HG02970 (cell line): ENCODE measurements at regions not wholly inside any gene's neighbourhood (a gene's known extent, or its start where the extent isn't known, plus 50 kb on each side); places are given as distances from the start of the nearest gene placed in this dataset.

Source experiments
- ATAC-seq: cut with Tn5 transposase; IDR thresholded peaks from one replicate; pipeline ENCODE4 v1.9.1; 2021; ENCODE audit warnings: mild to moderate bottlenecking, moderate library complexity, moderate number of reproducible peaks; ENCODE audit not compliant: unreplicated experiment, low FRiP score

- ATAC-seq, result no peak
Measured at GRCh38 chr12:126198516-126198915, 1133.3 kb downstream of the AACS start.

DNA sequence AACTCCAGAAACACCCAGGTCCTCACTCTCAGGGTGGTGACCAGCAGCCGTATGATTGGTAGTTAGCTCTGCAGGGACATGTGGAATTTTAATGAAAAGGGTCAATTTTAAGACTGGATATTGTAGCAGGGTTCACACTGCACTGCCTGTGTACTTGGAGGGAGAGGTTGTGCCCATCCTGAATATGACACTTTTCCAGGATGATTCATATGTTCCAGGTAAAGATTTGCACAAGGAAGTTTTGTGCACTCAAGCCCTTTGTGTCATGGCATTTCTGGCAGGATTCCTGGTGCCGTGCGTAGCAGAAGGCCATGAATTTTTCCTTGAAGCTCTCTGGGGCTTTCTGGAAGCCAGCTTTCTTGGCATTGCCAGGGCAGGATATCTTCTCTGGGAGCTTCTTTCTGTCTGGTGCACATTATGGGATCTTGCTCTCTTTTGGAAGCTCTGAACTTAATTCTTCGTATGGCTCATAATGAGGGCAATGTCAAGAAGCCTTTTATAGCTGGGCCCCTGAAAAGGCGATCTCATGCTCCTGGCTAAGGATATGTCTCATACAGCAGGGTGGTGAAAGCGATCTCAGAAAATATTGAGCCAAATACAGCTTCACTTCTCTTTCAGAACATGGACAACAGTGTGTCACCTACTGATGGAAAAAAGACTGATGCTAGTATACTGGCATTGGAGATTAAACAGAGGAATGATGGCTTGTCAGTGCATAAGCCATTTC is 1133.9 kb downstream of the AACS start:
- no peak for ATAC-seq

- no peak for ATAC-seq
Measured at GRCh38 chr12:126201981-126202537, 1136.8 kb downstream of the AACS start.

- ATAC-seq, result no peak
Measured at GRCh38 chr12:126204326-126204725, 1139.1 kb downstream of the AACS start.

DNA sequence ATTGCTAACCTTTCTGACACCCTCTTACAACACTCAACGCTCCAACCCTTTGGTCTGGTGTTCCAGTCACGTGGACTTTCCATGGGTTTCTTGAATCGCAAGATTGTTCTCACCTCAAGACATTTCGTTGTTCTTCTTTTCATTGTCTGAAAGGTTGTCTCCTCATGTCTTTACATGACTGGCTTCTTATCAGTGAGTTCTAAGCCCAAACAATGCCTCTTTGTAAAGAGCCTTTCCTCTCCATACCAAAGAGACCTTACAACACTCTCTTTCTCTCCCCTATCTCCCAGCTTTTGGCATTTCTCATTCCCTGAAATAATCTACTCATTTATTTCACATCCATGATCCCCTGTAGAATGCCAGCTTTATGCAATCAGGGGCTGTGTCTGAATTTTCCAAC is 1144.8 kb downstream of the AACS start:
- no peak for ATAC-seq

- ATAC-seq, result no peak
Measured at GRCh38 chr12:126210448-126210847, 1145.2 kb downstream of the AACS start.

GRCh38 chr12:126212824-126213223 is 1147.6 kb downstream of the AACS start:
- no peak for ATAC-seq

- ATAC-seq, result no peak
Measured at GRCh38 chr12:126218697-126219096, 1153.5 kb downstream of the AACS start.

DNA sequence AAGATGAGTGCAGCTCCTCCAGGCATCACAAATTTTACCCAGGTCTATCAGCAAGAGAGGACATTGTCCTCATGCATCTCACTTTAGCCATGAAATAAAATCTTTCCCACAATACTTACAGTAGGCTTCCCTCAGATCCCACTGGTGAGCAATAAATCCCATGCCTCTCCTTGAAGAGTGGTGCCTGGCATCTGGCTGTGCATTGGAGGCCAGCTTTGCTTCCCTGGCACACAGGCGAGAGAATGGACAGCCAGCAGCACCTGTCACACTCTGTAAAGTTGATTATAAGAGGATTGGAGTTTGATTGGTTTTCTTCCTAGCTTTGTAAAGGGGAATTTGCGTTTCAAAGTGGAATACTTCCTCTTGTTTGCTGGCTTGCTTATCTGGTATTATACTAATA is 1153.9 kb downstream of the AACS start:
- ATAC-seq, result no peak

GRCh38 chr12:126219654-126220279 is 1154.5 kb downstream of the AACS start:
- no peak for ATAC-seq

- ATAC-seq, result no peak
Measured at GRCh38 chr12:126224032-126224431, 1158.8 kb downstream of the AACS start.

DNA sequence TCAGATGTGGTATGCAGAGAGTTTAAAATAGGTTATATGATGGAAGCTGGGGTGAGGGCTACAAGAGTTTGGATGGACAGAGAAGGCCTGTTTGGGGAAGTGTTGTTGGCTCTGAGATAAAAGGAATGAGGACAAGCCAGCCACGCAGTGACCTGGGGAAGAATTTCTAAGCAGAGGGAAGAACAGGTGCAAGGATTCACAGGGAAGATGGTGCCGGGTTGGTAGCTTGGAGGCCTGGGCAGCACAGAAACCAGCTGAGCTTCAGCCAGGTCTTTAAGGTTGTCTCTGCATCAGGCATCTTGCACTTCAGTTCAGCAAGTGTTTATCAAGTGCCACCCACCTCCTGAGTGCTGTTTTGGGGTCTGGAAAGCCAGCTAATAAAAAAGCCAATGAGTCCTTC is 1163.7 kb downstream of the AACS start:
- ATAC-seq, result no peak

DNA sequence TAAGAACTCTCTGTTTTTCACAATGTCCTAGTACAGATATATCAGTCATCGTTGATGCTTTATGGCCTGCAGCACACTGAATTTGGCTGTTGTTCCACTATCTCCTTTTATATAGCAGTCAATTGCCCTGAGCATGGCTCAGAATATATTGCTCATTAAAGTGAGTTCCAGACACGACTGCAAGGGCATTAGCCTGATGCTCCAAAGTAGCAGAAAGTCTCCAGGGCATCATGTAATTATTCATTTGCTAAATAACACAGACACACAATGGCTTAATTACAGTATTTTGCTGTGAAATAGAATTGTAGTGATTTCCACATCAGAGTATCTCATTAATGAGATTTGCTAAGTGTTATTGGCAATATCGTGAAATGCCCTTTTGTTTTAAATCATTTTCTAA is 1167.5 kb downstream of the AACS start:
- no peak for ATAC-seq

DNA sequence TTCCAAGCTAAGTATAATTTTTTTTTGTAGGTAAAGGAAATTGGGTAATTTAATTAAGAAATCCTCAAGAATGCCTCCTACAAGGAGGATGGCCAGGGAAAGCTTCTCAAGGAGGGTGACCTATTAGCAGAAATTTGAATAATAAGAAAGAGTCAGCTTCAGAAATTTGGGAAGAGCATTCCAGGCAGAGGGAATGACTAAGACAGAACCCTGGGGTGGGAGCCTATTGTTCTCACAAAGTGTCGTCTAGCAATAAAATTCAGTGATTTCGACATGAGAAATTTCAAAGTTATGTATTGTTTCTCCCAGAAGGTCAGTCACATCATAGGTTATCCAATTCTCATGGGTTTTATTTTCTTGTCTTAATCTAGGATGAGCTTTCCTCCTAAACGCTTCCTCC is 1168.4 kb downstream of the AACS start:
- no peak for ATAC-seq

GRCh38 chr12:126243814-126244440 is 1178.7 kb downstream of the AACS start:
- ATAC-seq, result no peak

DNA sequence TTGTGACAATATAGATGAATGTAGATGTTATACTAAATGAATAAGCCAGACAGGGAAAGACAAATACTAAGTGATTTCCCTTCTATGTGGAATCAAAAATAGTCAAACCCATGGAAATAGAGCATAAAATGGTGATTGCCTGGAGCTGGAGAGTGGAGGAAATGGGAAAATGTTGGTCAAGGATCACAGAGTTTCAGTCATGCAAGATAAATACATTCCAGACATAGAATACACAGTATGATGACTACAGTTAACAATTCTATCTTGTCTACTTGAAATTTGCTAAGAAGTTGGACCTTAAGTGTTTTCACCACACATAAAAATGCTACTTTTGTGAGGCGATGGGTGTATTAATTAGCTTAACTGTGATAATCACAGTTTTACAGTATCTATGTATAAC is 1182.7 kb downstream of the AACS start:
- ATAC-seq, result no peak

GRCh38 chr12:126248871-126249403 is 1183.7 kb downstream of the AACS start:
- no peak for ATAC-seq

- no peak for ATAC-seq
Measured at GRCh38 chr12:126258190-126258589, 1193.0 kb downstream of the AACS start.

DNA sequence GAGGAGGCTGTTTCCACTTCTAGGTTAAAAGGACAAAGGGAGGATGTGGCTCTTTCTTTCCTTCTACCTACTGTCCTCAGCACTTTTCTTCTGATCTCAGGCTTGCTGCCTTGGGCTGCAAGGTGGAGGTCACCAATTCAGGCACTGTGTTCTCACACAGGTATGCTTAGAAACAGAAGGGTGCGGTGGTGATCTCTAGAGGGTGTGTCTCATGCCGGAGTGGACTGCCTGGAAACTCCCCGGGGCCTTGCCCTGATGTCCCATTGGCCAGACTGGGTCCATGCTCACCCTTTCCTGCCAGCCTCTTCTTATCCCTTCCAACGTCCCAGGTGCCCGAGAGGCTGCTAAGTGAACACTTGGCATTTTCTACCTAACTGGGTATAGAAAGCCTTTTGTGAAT is 1197.6 kb downstream of the AACS start:
- no peak for ATAC-seq

DNA sequence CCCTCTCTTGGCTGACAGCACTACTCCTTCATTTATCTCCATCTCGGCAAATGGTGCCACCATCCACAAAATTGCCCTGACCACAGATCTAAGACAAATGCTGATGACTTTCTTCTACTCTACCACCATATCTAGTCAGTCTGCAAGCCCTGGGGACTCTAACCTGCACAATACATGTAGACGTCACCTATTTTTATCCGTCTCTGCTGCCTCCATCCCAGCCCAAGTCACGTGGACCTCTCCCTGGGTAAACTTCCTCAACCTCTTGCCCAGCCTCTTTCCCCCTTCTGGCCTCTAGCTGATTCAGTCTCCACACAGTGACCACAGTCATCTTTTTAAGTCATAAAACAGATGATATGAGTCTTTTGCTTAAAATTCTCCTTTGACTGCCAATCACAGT is 1203.0 kb downstream of the AACS start:
- no peak for ATAC-seq

GRCh38 chr12:126271159-126271558 is 1205.9 kb downstream of the AACS start:
- ATAC-seq, result no peak
